ENCODE measurements at regions not wholly inside any gene's neighbourhood (a gene's known extent, or its start where the extent isn't known, plus 50 kb on each side); places are given as distances from the start of the nearest gene placed in this dataset.

- Histone ChIP-seq H3K9me3 (ENCODE audit: insufficient read depth, low read length, severe bottlenecking) (no peaks in the 10 kb centered on the region), H3K79me2 (ENCODE audit: insufficient read depth, low read length) (no peaks in the 10 kb centered on the region), H3K27me3 (ENCODE audit: insufficient read depth, low read length, poor library complexity) (no peaks in the 10 kb centered on the region), H3K4me2 (ENCODE audit: insufficient read depth, low read length) (no peak overlapping the region), H2AFZ (ENCODE audit: low read depth, low read length) (no peak overlapping the region), H3K9ac (ENCODE audit: low read depth, low read length) (no peak overlapping the region), H4K20me1 (ENCODE audit: insufficient read depth, low read length) (no peaks in the 10 kb centered on the region), H3K4me1 (ENCODE audit: insufficient read depth, low read length) (no peaks in the 10 kb centered on the region), H3K36me3 (ENCODE audit: insufficient read depth, low read length) (no peaks in the 10 kb centered on the region), H3K4me3 (ENCODE audit: low read depth in 1 of 2, low read length in 2 of 2) (no peak overlapping the region), H3K27ac (ENCODE audit: low read length) (no peak overlapping the region)
- no peak for ATAC-seq (ENCODE audit: insufficient read depth, low read depth)
- TF ChIP-seq, protein P1, sequence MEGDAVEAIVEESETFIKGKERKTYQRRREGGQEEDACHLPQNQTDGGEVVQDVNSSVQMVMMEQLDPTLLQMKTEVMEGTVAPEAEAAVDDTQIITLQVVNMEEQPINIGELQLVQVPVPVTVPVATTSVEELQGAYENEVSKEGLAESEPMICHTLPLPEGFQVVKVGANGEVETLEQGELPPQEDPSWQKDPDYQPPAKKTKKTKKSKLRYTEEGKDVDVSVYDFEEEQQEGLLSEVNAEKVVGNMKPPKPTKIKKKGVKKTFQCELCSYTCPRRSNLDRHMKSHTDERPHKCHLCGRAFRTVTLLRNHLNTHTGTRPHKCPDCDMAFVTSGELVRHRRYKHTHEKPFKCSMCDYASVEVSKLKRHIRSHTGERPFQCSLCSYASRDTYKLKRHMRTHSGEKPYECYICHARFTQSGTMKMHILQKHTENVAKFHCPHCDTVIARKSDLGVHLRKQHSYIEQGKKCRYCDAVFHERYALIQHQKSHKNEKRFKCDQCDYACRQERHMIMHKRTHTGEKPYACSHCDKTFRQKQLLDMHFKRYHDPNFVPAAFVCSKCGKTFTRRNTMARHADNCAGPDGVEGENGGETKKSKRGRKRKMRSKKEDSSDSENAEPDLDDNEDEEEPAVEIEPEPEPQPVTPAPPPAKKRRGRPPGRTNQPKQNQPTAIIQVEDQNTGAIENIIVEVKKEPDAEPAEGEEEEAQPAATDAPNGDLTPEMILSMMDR (IDR thresholded peaks at IDR 0.05; ENCODE audit: borderline replicate concordance, extremely low read depth, low read length, poor library complexity, severe bottlenecking): no peak
- no peak for TF ChIP-seq EZH2 (IDR thresholded peaks at IDR 0.05; ENCODE audit: borderline replicate concordance, low read depth, low read length, severe bottlenecking)
- no peak for DNase-seq
Observed at GRCh38 chr6:167464177-167464576, 139.3 kb downstream of the TTLL2 start.

DNA sequence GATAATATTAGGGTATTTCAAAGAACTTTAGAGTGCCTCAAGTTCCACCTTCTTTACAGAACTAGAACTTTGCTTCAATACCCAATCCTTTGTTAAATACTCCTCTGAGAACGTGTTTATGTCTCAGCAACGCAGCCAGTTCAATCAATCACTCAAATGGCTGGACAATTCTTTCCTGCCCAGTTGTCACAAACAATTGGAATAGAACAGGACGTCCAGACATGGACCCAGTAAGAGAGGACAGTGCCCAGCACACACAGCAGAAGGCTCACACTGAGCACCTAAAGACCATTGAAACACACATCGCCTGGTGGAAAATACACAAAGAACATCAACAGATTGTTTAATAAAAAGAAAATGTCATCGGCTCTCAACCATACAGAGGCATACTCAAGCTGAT, 140.6 kb downstream of the TTLL2 start:
- no peak for TF ChIP-seq EZH2 (IDR thresholded peaks at IDR 0.05; ENCODE audit: borderline replicate concordance, low read depth, low read length, severe bottlenecking)
- H4K20me1 ChIP-seq (ENCODE audit: insufficient read depth, low read length): no peaks in the 10 kb centered on the region
- DNase-seq: no peak
- H3K4me1 ChIP-seq (ENCODE audit: insufficient read depth, low read length): no peaks in the 10 kb centered on the region
- ATAC-seq (ENCODE audit: insufficient read depth, low read depth): no peak
- H3K27me3 ChIP-seq (ENCODE audit: insufficient read depth, low read length, poor library complexity): no peaks in the 10 kb centered on the region
- H3K27ac ChIP-seq (ENCODE audit: low read length): no peak overlapping the region
- no peak overlapping the region for H3K4me3 ChIP-seq (ENCODE audit: low read depth in 1 of 2, low read length in 2 of 2)
- no peak overlapping the region for H2AFZ ChIP-seq (ENCODE audit: low read depth, low read length)
- no peaks in the 10 kb centered on the region for H3K36me3 ChIP-seq (ENCODE audit: insufficient read depth, low read length)
- no peaks in the 10 kb centered on the region for H3K79me2 ChIP-seq (ENCODE audit: insufficient read depth, low read length)
- no peaks in the 10 kb centered on the region for H3K9me3 ChIP-seq (ENCODE audit: insufficient read depth, low read length, severe bottlenecking)
- no peak overlapping the region for H3K4me2 ChIP-seq (ENCODE audit: insufficient read depth, low read length)
- H3K9ac ChIP-seq (ENCODE audit: low read depth, low read length): no peak overlapping the region

GRCh38 chr6:167467282-167467681, 142.4 kb downstream of the TTLL2 start:
- H3K9ac ChIP-seq (ENCODE audit: low read depth, low read length): no peak overlapping the region
- no peaks in the 10 kb centered on the region for H3K27me3 ChIP-seq (ENCODE audit: insufficient read depth, low read length, poor library complexity)
- H3K4me1 ChIP-seq (ENCODE audit: insufficient read depth, low read length): no peaks in the 10 kb centered on the region
- no peaks in the 10 kb centered on the region for H4K20me1 ChIP-seq (ENCODE audit: insufficient read depth, low read length)
- no peaks in the 10 kb centered on the region for H3K36me3 ChIP-seq (ENCODE audit: insufficient read depth, low read length)
- H3K4me2 ChIP-seq (ENCODE audit: insufficient read depth, low read length): no peak overlapping the region
- no peak for ATAC-seq (ENCODE audit: insufficient read depth, low read depth)
- TF ChIP-seq EZH2 (IDR thresholded peaks at IDR 0.05; ENCODE audit: borderline replicate concordance, low read depth, low read length, severe bottlenecking): no peak
- TF ChIP-seq, protein P1 (IDR thresholded peaks at IDR 0.05; ENCODE audit: borderline replicate concordance, extremely low read depth, low read length, poor library complexity, severe bottlenecking): no peak
- no peaks in the 10 kb centered on the region for H3K9me3 ChIP-seq (ENCODE audit: insufficient read depth, low read length, severe bottlenecking)
- no peak overlapping the region for H3K27ac ChIP-seq (ENCODE audit: low read length)
- DNase-seq: no peak
- no peaks in the 10 kb centered on the region for H3K79me2 ChIP-seq (ENCODE audit: insufficient read depth, low read length)
- H2AFZ ChIP-seq (ENCODE audit: low read depth, low read length): no peak overlapping the region
- no peak overlapping the region for H3K4me3 ChIP-seq (ENCODE audit: low read depth in 1 of 2, low read length in 2 of 2)

DNA sequence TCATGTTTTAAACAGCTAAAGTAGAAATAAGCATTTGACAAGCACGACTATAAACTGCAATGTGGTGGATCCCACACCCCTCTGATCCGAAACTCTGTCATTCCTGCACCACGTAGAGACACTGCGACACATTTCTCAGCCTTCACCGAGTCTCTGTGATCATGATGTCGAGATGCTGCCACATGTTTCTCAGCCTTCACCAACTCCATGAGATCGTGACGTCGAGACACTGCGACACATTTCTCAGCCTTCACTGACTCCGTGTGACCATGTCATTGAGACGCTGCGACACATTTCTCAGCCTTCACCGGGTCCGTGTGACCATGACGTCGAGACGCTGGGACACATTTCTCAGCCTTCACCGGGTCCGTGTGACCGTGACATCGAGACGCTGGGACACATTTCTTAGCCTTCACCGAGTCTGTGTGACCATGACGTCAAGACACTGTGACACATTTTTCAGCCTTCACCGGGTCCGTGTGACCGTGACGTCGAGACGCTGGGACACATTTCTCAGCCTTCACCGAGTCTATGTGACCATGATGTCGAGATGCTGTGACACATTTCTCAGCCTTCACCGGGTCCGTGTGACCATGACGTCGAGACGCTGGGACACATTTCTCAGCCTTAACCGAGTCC, 143.0 kb downstream of the TTLL2 start:
- H3K36me3 ChIP-seq (ENCODE audit: insufficient read depth, low read length): no peaks in the 10 kb centered on the region
- DNase-seq (no peak), ATAC-seq (ENCODE audit: insufficient read depth, low read depth) (no peak)
- H3K27ac ChIP-seq (ENCODE audit: low read length): no peak overlapping the region
- TF ChIP-seq, protein P1 (IDR thresholded peaks at IDR 0.05; ENCODE audit: borderline replicate concordance, extremely low read depth, low read length, poor library complexity, severe bottlenecking): no peak
- TF ChIP-seq EZH2 (IDR thresholded peaks at IDR 0.05; ENCODE audit: borderline replicate concordance, low read depth, low read length, severe bottlenecking): no peak
- no peak overlapping the region for H3K9ac ChIP-seq (ENCODE audit: low read depth, low read length)
- no peak overlapping the region for H3K4me2 ChIP-seq (ENCODE audit: insufficient read depth, low read length)
- no peaks in the 10 kb centered on the region for H3K27me3 ChIP-seq (ENCODE audit: insufficient read depth, low read length, poor library complexity)
- no peaks in the 10 kb centered on the region for H3K9me3 ChIP-seq (ENCODE audit: insufficient read depth, low read length, severe bottlenecking)
- no peak overlapping the region for H2AFZ ChIP-seq (ENCODE audit: low read depth, low read length)
- no peaks in the 10 kb centered on the region for H3K4me1 ChIP-seq (ENCODE audit: insufficient read depth, low read length)
- no peaks in the 10 kb centered on the region for H3K79me2 ChIP-seq (ENCODE audit: insufficient read depth, low read length)
- H4K20me1 ChIP-seq (ENCODE audit: insufficient read depth, low read length): no peaks in the 10 kb centered on the region
- no peak overlapping the region for H3K4me3 ChIP-seq (ENCODE audit: low read depth in 1 of 2, low read length in 2 of 2)
